ENCODE measurements at regions not wholly inside any gene's neighbourhood (a gene's known extent, or its start where the extent isn't known, plus 50 kb on each side); places are given as distances from the start of the nearest gene placed in this dataset.

DNA sequence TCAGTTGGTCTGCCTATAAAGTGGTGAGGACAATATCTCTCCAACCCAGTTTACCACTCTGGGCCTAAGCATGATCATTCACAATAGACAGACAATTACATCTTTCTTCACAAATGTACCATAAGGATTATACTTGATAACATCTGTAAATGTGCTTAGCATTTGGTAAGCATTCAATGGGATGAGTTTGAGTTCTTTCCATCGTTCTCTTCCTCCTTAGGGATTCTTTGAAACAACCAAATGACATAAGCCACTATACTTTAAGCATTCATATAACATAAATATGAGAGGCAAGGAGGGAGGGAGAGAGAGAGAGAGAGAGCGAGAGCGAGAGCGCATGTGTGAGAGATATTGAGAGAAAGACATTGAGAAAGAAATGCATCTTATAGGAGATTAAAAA is 303.3 kb upstream of the CBLB start:
- no peak overlapping the region for H3K9ac ChIP-seq (ENCODE audit: low read depth, low read length, poor library complexity, severe bottlenecking)
- TF ChIP-seq EZH2phosphoT487 (IDR thresholded peaks at IDR 0.05; ENCODE audit: borderline replicate concordance): no peak
- TF ChIP-seq, protein P1, sequence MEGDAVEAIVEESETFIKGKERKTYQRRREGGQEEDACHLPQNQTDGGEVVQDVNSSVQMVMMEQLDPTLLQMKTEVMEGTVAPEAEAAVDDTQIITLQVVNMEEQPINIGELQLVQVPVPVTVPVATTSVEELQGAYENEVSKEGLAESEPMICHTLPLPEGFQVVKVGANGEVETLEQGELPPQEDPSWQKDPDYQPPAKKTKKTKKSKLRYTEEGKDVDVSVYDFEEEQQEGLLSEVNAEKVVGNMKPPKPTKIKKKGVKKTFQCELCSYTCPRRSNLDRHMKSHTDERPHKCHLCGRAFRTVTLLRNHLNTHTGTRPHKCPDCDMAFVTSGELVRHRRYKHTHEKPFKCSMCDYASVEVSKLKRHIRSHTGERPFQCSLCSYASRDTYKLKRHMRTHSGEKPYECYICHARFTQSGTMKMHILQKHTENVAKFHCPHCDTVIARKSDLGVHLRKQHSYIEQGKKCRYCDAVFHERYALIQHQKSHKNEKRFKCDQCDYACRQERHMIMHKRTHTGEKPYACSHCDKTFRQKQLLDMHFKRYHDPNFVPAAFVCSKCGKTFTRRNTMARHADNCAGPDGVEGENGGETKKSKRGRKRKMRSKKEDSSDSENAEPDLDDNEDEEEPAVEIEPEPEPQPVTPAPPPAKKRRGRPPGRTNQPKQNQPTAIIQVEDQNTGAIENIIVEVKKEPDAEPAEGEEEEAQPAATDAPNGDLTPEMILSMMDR (conservative IDR thresholded peaks at IDR 0.05; ENCODE audit: low read length): no peak
- no peak overlapping the region for H3K4me2 ChIP-seq (ENCODE audit: low read depth, low read length, poor library complexity, severe bottlenecking)
- H3K9me2 ChIP-seq (replicated peaks; ENCODE audit: low read depth, low read length): no peaks in the 10 kb centered on the region
- no peaks in the 10 kb centered on the region for H3K79me2 ChIP-seq (ENCODE audit: insufficient read depth, low read length)
- peaks cover 10% of the 10 kb centered on the region for H3K4me1 ChIP-seq (ENCODE audit: insufficient read depth, low read length, poor library complexity, severe bottlenecking)
- no peaks in the 10 kb centered on the region for H4K20me1 ChIP-seq (ENCODE audit: insufficient read depth, low read length, poor library complexity, severe bottlenecking)
- no peaks in the 10 kb centered on the region for H3F3A ChIP-seq (ENCODE audit: low read depth)
- no peaks in the 10 kb centered on the region for H3K9me3 ChIP-seq (ENCODE audit: insufficient read depth, low read depth, low read length)
- H3K27me3 ChIP-seq (ENCODE audit: insufficient read depth, low read length, poor library complexity, severe bottlenecking): no peaks in the 10 kb centered on the region
- no peak overlapping the region for H3K4me3 ChIP-seq (ENCODE audit: low read length, poor library complexity, severe bottlenecking)
- H2AFZ ChIP-seq (ENCODE audit: low read length): no peak overlapping the region
- no peaks in the 10 kb centered on the region for H3K36me3 ChIP-seq (ENCODE audit: insufficient read depth, low read length)

GRCh38 chr3:106172780-106173179 is 304.0 kb upstream of the CBLB start:
- TF ChIP-seq EZH2phosphoT487 (IDR thresholded peaks at IDR 0.05; ENCODE audit: borderline replicate concordance): no peak
- TF ChIP-seq, protein P1 (conservative IDR thresholded peaks at IDR 0.05; ENCODE audit: low read length): no peak
- H3F3A ChIP-seq (ENCODE audit: low read depth): no peaks in the 10 kb centered on the region

GRCh38 chr3:106175276-106175675 is 306.5 kb upstream of the CBLB start:
- no peak overlapping the region for H2AFZ ChIP-seq (ENCODE audit: low read length)
- no peaks in the 10 kb centered on the region for H3K36me3 ChIP-seq (ENCODE audit: insufficient read depth, low read length)
- H3F3A ChIP-seq (ENCODE audit: low read depth): no peaks in the 10 kb centered on the region
- no peak for TF ChIP-seq EZH2phosphoT487 (IDR thresholded peaks at IDR 0.05; ENCODE audit: borderline replicate concordance)
- no peak overlapping the region for H3K4me3 ChIP-seq (ENCODE audit: low read length, poor library complexity, severe bottlenecking)
- no peaks in the 10 kb centered on the region for H3K9me2 ChIP-seq (replicated peaks; ENCODE audit: low read depth, low read length)
- no peak overlapping the region for H3K9ac ChIP-seq (ENCODE audit: low read depth, low read length, poor library complexity, severe bottlenecking)
- H3K4me1 ChIP-seq (ENCODE audit: insufficient read depth, low read length, poor library complexity, severe bottlenecking): peaks cover 13% of the 10 kb centered on the region
- no peaks in the 10 kb centered on the region for H3K27me3 ChIP-seq (ENCODE audit: insufficient read depth, low read length, poor library complexity, severe bottlenecking)
- no peaks in the 10 kb centered on the region for H4K20me1 ChIP-seq (ENCODE audit: insufficient read depth, low read length, poor library complexity, severe bottlenecking)
- H3K79me2 ChIP-seq (ENCODE audit: insufficient read depth, low read length): no peaks in the 10 kb centered on the region
- H3K4me2 ChIP-seq (ENCODE audit: low read depth, low read length, poor library complexity, severe bottlenecking): no peak overlapping the region
- no peaks in the 10 kb centered on the region for H3K9me3 ChIP-seq (ENCODE audit: insufficient read depth, low read depth, low read length)

More at GRCh38 chr3:106172780-106173179, 304.0 kb upstream of the CBLB start:
- no peak overlapping the region for H3K9ac ChIP-seq (ENCODE audit: low read depth, low read length, poor library complexity, severe bottlenecking)
- H2AFZ ChIP-seq (ENCODE audit: low read length): no peak overlapping the region
- H3K36me3 ChIP-seq (ENCODE audit: insufficient read depth, low read length): no peaks in the 10 kb centered on the region
- H4K20me1 ChIP-seq (ENCODE audit: insufficient read depth, low read length, poor library complexity, severe bottlenecking): no peaks in the 10 kb centered on the region
- H3K4me2 ChIP-seq (ENCODE audit: low read depth, low read length, poor library complexity, severe bottlenecking): no peak overlapping the region
- no peaks in the 10 kb centered on the region for H3K9me2 ChIP-seq (replicated peaks; ENCODE audit: low read depth, low read length)
- no peak overlapping the region for H3K4me3 ChIP-seq (ENCODE audit: low read length, poor library complexity, severe bottlenecking)
- no peaks in the 10 kb centered on the region for H3K79me2 ChIP-seq (ENCODE audit: insufficient read depth, low read length)
- no peaks in the 10 kb centered on the region for H3K9me3 ChIP-seq (ENCODE audit: insufficient read depth, low read depth, low read length)
- no peaks in the 10 kb centered on the region for H3K27me3 ChIP-seq (ENCODE audit: insufficient read depth, low read length, poor library complexity, severe bottlenecking)
- peaks cover 13% of the 10 kb centered on the region for H3K4me1 ChIP-seq (ENCODE audit: insufficient read depth, low read length, poor library complexity, severe bottlenecking)

GRCh38 chr3:106176734-106177133 is 307.9 kb upstream of the CBLB start:
- TF ChIP-seq, protein P1 (conservative IDR thresholded peaks at IDR 0.05; ENCODE audit: low read length): no peak
- no peak for TF ChIP-seq EZH2phosphoT487 (IDR thresholded peaks at IDR 0.05; ENCODE audit: borderline replicate concordance)
- Histone ChIP-seq H4K20me1 (ENCODE audit: insufficient read depth, low read length, poor library complexity, severe bottlenecking) (no peaks in the 10 kb centered on the region), H3K4me3 (ENCODE audit: low read length, poor library complexity, severe bottlenecking) (peak overlapping the region; percentile 51), H3K79me2 (ENCODE audit: insufficient read depth, low read length) (no peaks in the 10 kb centered on the region), H3K27me3 (ENCODE audit: insufficient read depth, low read length, poor library complexity, severe bottlenecking) (no peaks in the 10 kb centered on the region), H3F3A (ENCODE audit: low read depth) (no peaks in the 10 kb centered on the region), H3K9me3 (ENCODE audit: insufficient read depth, low read depth, low read length) (no peaks in the 10 kb centered on the region), H3K9me2 (replicated peaks; ENCODE audit: low read depth, low read length) (no peaks in the 10 kb centered on the region), H3K36me3 (ENCODE audit: insufficient read depth, low read length) (no peaks in the 10 kb centered on the region), H2AFZ (ENCODE audit: low read length) (peak overlapping the region; percentile 40; the same call in 1 of the 2 replicates), H3K4me2 (ENCODE audit: low read depth, low read length, poor library complexity, severe bottlenecking) (peak overlapping the region; percentile 60), H3K4me1 (ENCODE audit: insufficient read depth, low read length, poor library complexity, severe bottlenecking) (peaks cover 13% of the 10 kb centered on the region), H3K9ac (ENCODE audit: low read depth, low read length, poor library complexity, severe bottlenecking) (no peak overlapping the region)
